ENCODE measurements at regions not wholly inside any gene's neighbourhood (a gene's known extent, or its start where the extent isn't known, plus 50 kb on each side); places are given as distances from the start of the nearest gene placed in this dataset.

GRCh38 chr3:31241533-31241932, 291.2 kb upstream of the STT3B start:
- TF ChIP-seq CTCF (IDR thresholded peaks at IDR 0.05; ENCODE audit: poor library complexity) (no peak), EZH2phosphoT487 (IDR thresholded peaks at IDR 0.05; ENCODE audit: low read depth, severe bottlenecking, unreplicated experiment) (no peak), EZH2 (IDR thresholded peaks at IDR 0.05; ENCODE audit: borderline replicate concordance) (no peak)
- Histone ChIP-seq H3K36me3 (replicated peaks; ENCODE audit: insufficient read depth, low read depth) (no peaks in the 10 kb centered on the region), H3K79me2 (no peaks in the 10 kb centered on the region), H3K27ac (no peak overlapping the region), H2AFZ (no peak overlapping the region), H3K4me3 (no peak overlapping the region), H3K9me3 (ENCODE audit: low read depth) (no peaks in the 10 kb centered on the region), H3K9me2 (replicated peaks; ENCODE audit: insufficient read depth) (no peaks in the 10 kb centered on the region), H4K20me1 (ENCODE audit: insufficient read depth, poor library complexity, severe bottlenecking) (no peaks in the 10 kb centered on the region), H3K4me2 (no peak overlapping the region), H3K27me3 (no peaks in the 10 kb centered on the region), H3K4me1 (ENCODE audit: insufficient read depth) (no peaks in the 10 kb centered on the region)
- DNase-seq (ENCODE audit: low spot score): no peak
- 98% methylated on average over 3 of the region's 3 CpGs for WGBS (ENCODE audit: low lambda C conversion rate, missing lambda C conversion rate)

GRCh38 chr3:31242026-31242960, 290.4 kb upstream of the STT3B start:
- no peak overlapping the region for H3K27ac ChIP-seq
- no peaks in the 10 kb centered on the region for H3K4me1 ChIP-seq (ENCODE audit: insufficient read depth)
- H2AFZ ChIP-seq: no peak overlapping the region

GRCh38 chr3:31244929-31245817, 287.6 kb upstream of the STT3B start:
- Histone ChIP-seq H3K9me3 (ENCODE audit: low read depth) (no peaks in the 10 kb centered on the region), H3K4me2 (no peak overlapping the region), H3K27ac (no peak overlapping the region), H3K27me3 (no peaks in the 10 kb centered on the region), H3K4me3 (no peak overlapping the region), H3K36me3 (replicated peaks; ENCODE audit: insufficient read depth, low read depth) (no peaks in the 10 kb centered on the region), H3K9me2 (replicated peaks; ENCODE audit: insufficient read depth) (no peaks in the 10 kb centered on the region), H3K79me2 (no peaks in the 10 kb centered on the region), H2AFZ (no peak overlapping the region), H3K4me1 (ENCODE audit: insufficient read depth) (no peaks in the 10 kb centered on the region), H4K20me1 (ENCODE audit: insufficient read depth, poor library complexity, severe bottlenecking) (no peaks in the 10 kb centered on the region)
- no peak for DNase-seq (ENCODE audit: low spot score)
- TF ChIP-seq EZH2phosphoT487 (IDR thresholded peaks at IDR 0.05; ENCODE audit: low read depth, severe bottlenecking, unreplicated experiment) (no peak), CTCF (IDR thresholded peaks at IDR 0.05; ENCODE audit: poor library complexity) (no peak), EZH2 (IDR thresholded peaks at IDR 0.05; ENCODE audit: borderline replicate concordance) (no peak)
- WGBS (ENCODE audit: low lambda C conversion rate, missing lambda C conversion rate): 86% methylated on average over 6 of the region's 6 CpGs

More at GRCh38 chr3:31242026-31242960, 290.4 kb upstream of the STT3B start:
- Histone ChIP-seq H3K36me3 (replicated peaks; ENCODE audit: insufficient read depth, low read depth) (no peaks in the 10 kb centered on the region), H3K4me2 (no peak overlapping the region), H4K20me1 (ENCODE audit: insufficient read depth, poor library complexity, severe bottlenecking) (no peaks in the 10 kb centered on the region), H3K79me2 (no peaks in the 10 kb centered on the region), H3K9me3 (ENCODE audit: low read depth) (no peaks in the 10 kb centered on the region), H3K9me2 (replicated peaks; ENCODE audit: insufficient read depth) (no peaks in the 10 kb centered on the region), H3K27me3 (no peaks in the 10 kb centered on the region), H3K4me3 (no peak overlapping the region)
- DNase-seq (ENCODE audit: low spot score): no peak
- WGBS (ENCODE audit: low lambda C conversion rate, missing lambda C conversion rate): 90% methylated on average over 3 of the region's 3 CpGs
- TF ChIP-seq EZH2phosphoT487 (IDR thresholded peaks at IDR 0.05; ENCODE audit: low read depth, severe bottlenecking, unreplicated experiment) (no peak), EZH2 (IDR thresholded peaks at IDR 0.05; ENCODE audit: borderline replicate concordance) (no peak), CTCF (IDR thresholded peaks at IDR 0.05; ENCODE audit: poor library complexity) (no peak)
